Natural killer cell (primary cell): ENCODE measurements at regions not wholly inside any gene's neighbourhood (a gene's known extent, or its start where the extent isn't known, plus 50 kb on each side); places are given as distances from the start of the nearest gene placed in this dataset.

Source experiments
- ATAC-seq, 3 donors: fragments of 150-1000 bp in 2 of 3; fragments of 200-7000 bp in 1 of 3; cut with Tn5 transposase; 1 replicate in 1 of 3; 2 replicates in 2 of 3; pipeline ENCODE4 v1.10.0; 2021; ENCODE audit warnings: mild to moderate bottlenecking in 2 of 3, moderate library complexity in 2 of 3
- DNase-seq, 2 donors: peaks; one replicate each; pipeline versions ENCODE4 v3.0.0 to v3.0.0-alpha.2; 2013 to 2021; ENCODE audit warnings: mixed read lengths in 1 of 2
- H3K27ac ChIP-seq: one replicate; pipeline ENCODE4 v1.5.1; 2013; ENCODE audit warnings: mild to moderate bottlenecking, low read length
- H3K27me3 ChIP-seq: one replicate; pipeline ENCODE4 v1.6.1; 2013; ENCODE audit warnings: low read length; ENCODE audit not compliant: control insufficient read depth, insufficient read depth
- H3K36me3 ChIP-seq: one replicate; pipeline ENCODE4 v1.6.1; 2013; ENCODE audit warnings: low read length; ENCODE audit not compliant: control insufficient read depth, insufficient read depth
- H3K4me1 ChIP-seq: one replicate; pipeline ENCODE4 v1.6.1; 2013; ENCODE audit warnings: low read length; ENCODE audit not compliant: control insufficient read depth, insufficient read depth
- H3K4me3 ChIP-seq: one replicate; pipeline ENCODE4 v1.5.1; 2013; ENCODE audit warnings: low read length
- H3K9me3 ChIP-seq: one replicate; pipeline ENCODE4 v1.6.1; 2013; ENCODE audit warnings: low read length; ENCODE audit not compliant: control insufficient read depth, insufficient read depth
- H3K27ac Mint-ChIP-seq, 2 donors: one replicate each; pipeline ENCODE4 v1.8.0; 2022; ENCODE audit warnings: mild to moderate bottlenecking in 2 of 2, mixed read lengths in 2 of 2, moderate library complexity in 1 of 2
- H3K27me3 Mint-ChIP-seq, 2 donors: one replicate each; pipeline ENCODE4 v1.8.0; 2022; ENCODE audit warnings: low read depth in 2 of 2, mixed read lengths in 2 of 2
- H3K36me3 Mint-ChIP-seq: one replicate; pipeline ENCODE4 v1.8.0; 2022; ENCODE audit warnings: mixed read lengths
- H3K4me1 Mint-ChIP-seq, 2 donors: one replicate each; pipeline ENCODE4 v1.8.0; 2022; ENCODE audit warnings: mixed read lengths in 2 of 2
- H3K4me3 Mint-ChIP-seq: one replicate; pipeline ENCODE4 v1.8.0; 2022; ENCODE audit warnings: mild to moderate bottlenecking, moderate library complexity, mixed read lengths
- H3K9me3 Mint-ChIP-seq, 2 donors: one replicate each; pipeline ENCODE4 v1.8.0; 2022; ENCODE audit warnings: mixed read lengths in 2 of 2
- WGBS: methylation state at CpG from one replicate; pipeline ENCODE4 v1.1.7; 2013; ENCODE audit warnings: missing lambda C conversion rate; ENCODE audit not compliant: insufficient coverage; 5-methylcytosine and 5-hydroxymethylcytosine counted together
- intact Hi-C: fragments of 100-400 bp; cut with micrococcal nuclease; formaldehyde crosslinking; loops from one replicate; pipeline ENCODE4 v1.14.2; 2022
- TF ChIP-seq, protein P1 (sequence below): fragments of 200-600 bp; IDR thresholded peaks from one replicate; pipeline ENCODE4 v1.8.0; 2022; ENCODE audit warnings: antibody characterized with exemption

DNA sequence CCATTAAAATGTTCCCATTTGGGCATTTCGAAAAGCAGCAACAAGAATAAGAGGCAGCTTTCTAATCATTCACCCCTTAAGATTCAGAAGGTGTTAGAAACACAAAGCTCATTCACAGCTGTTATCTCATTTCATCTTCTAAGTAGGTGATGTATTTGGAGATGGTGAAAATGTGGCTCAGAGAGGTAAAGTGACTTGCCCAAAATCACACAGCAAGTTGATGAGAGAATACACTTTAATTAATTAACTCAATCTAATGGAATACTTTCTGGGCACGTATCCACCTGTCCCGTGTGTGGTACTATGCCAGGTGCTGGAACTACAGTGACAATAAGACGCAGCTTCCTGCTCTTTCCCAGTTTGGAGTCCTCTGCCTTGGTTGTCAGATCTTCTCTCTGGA is 147.4 kb upstream of the LRFN2 start:
- no peaks in the 10 kb centered on the region for H3K4me1 ChIP-seq
- H3K4me3 ChIP-seq, result no peak overlapping the region
- H3K27me3 ChIP-seq, result peaks cover 3% of the 10 kb centered on the region
- DNase-seq, result no peak
- H3K9me3 Mint-ChIP-seq, result no peaks in the 10 kb centered on the region
- no peak overlapping the region for H3K27ac ChIP-seq
- no peaks in the 10 kb centered on the region for H3K4me1 Mint-ChIP-seq
- H3K9me3 ChIP-seq, result no peaks in the 10 kb centered on the region
- no peaks in the 10 kb centered on the region for H3K36me3 ChIP-seq
- intact Hi-C loops, result no loop called here
- no peak overlapping the region for H3K4me3 Mint-ChIP-seq
- WGBS, result 80% methylated on average over 4 of the region's 4 CpGs
- no peak for ATAC-seq
- TF ChIP-seq, protein P1, sequence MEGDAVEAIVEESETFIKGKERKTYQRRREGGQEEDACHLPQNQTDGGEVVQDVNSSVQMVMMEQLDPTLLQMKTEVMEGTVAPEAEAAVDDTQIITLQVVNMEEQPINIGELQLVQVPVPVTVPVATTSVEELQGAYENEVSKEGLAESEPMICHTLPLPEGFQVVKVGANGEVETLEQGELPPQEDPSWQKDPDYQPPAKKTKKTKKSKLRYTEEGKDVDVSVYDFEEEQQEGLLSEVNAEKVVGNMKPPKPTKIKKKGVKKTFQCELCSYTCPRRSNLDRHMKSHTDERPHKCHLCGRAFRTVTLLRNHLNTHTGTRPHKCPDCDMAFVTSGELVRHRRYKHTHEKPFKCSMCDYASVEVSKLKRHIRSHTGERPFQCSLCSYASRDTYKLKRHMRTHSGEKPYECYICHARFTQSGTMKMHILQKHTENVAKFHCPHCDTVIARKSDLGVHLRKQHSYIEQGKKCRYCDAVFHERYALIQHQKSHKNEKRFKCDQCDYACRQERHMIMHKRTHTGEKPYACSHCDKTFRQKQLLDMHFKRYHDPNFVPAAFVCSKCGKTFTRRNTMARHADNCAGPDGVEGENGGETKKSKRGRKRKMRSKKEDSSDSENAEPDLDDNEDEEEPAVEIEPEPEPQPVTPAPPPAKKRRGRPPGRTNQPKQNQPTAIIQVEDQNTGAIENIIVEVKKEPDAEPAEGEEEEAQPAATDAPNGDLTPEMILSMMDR, result no peak
- no peaks in the 10 kb centered on the region for H3K36me3 Mint-ChIP-seq
- H3K27me3 Mint-ChIP-seq, result peaks cover 14 to 28% of the 10 kb centered on the region in 2 donors
- H3K27ac Mint-ChIP-seq, result no peak overlapping the region

DNA sequence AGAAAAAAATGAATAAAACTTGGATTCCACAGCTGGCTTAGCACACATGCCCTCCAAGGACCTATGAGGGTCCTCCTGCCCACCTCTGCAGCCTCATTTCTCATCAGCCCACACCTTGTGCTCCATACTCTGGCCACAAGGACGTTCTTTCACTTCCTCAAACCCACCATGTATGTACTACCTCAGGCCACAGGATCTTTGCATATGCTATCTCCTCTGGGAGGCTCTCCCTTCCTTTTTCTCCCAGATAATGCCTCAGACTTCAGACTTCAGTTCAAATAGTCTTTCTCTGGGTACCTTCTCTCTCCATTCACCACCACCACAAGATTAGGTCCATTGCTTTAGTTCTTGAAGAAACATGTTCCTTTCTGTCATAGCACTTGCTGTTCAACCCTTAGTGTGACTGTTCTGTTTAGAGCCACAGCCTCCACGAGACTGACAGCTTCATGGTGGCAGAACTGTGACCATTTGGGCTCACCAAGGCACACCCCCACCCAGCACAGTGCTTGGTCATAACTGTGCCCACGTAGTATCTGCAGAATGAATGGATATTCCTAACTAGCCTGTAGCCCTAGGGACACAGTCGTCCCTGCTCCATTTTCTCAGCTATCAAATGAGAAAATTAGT is 146.7 kb upstream of the LRFN2 start:
- no peak overlapping the region for H3K27ac ChIP-seq
- ATAC-seq (no peak), DNase-seq (no peak)
- intact Hi-C loops, result no loop called here
- no peaks in the 10 kb centered on the region for H3K9me3 Mint-ChIP-seq
- no peak overlapping the region for H3K4me3 ChIP-seq
- no peaks in the 10 kb centered on the region for H3K36me3 Mint-ChIP-seq
- no peaks in the 10 kb centered on the region for H3K36me3 ChIP-seq
- H3K4me3 Mint-ChIP-seq, result no peak overlapping the region
- peaks cover 14 to 28% of the 10 kb centered on the region in 2 donors for H3K27me3 Mint-ChIP-seq
- no peaks in the 10 kb centered on the region for H3K4me1 Mint-ChIP-seq
- WGBS, result 58% methylated on average over 3 of the region's 4 CpGs
- H3K4me1 ChIP-seq, result no peaks in the 10 kb centered on the region
- H3K27me3 ChIP-seq, result peaks cover 3% of the 10 kb centered on the region
- no peaks in the 10 kb centered on the region for H3K9me3 ChIP-seq
- TF ChIP-seq, protein P1, result no peak
- no peak overlapping the region for H3K27ac Mint-ChIP-seq

DNA sequence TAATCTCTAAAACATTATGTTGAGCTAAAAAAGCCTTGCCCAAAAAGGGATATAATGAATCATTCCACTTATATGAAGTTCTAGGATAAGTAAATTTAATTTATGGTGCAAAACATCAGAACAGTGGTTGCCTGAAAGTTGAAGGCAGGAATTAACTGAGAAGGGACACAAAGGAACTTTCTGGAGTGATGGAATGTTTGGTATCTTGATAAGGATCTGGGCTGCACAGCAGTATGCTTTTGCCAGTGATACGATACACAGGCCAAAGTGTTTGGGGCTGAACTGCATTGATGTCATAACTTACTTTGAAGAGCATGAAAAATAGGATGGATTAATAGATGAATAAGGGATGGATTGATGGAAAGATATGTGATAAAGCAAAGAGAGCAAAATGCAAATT is 146.1 kb upstream of the LRFN2 start:
- Histone ChIP-seq H3K36me3 (no peaks in the 10 kb centered on the region), H3K9me3 (no peaks in the 10 kb centered on the region), H3K27ac (no peak overlapping the region), H3K4me1 (no peaks in the 10 kb centered on the region), H3K4me3 (no peak overlapping the region), H3K27me3 (peaks cover 3% of the 10 kb centered on the region)
- no peak overlapping the region for H3K27ac Mint-ChIP-seq
- DNase-seq (no peak), ATAC-seq (no peak)
- no peak overlapping the region for H3K4me3 Mint-ChIP-seq
- H3K9me3 Mint-ChIP-seq, result no peaks in the 10 kb centered on the region
- intact Hi-C loops, result no loop called here
- TF ChIP-seq, protein P1, result no peak
- peaks cover 10 to 22% of the 10 kb centered on the region in 2 donors for H3K27me3 Mint-ChIP-seq
- no peaks in the 10 kb centered on the region for H3K36me3 Mint-ChIP-seq
- no peaks in the 10 kb centered on the region for H3K4me1 Mint-ChIP-seq
- 97% methylated on average over 1 of the region's 1 CpG for WGBS

DNA sequence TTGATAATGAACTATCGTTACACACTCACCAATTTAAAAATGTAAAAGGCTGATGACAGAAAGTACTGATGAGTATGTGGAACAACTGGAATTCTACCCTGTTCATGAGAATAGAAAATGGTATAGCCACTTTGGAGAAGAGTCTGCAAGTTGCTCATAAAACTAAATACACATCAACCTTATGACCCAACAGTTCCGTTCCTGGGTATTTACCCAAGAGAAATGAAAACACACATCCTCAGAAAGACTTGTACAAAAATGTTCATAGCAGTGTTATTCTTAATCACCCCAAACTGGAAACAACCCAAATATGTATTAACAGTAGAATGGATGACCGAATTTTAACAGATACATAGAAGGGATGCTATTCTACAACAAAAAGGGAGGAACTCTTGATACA is 145.7 kb upstream of the LRFN2 start:
- DNase-seq (no peak), ATAC-seq (no peak)
- no peak overlapping the region for H3K4me3 ChIP-seq
- intact Hi-C loops, result no loop called here
- TF ChIP-seq, protein P1, result no peak
- Mint-ChIP-seq H3K36me3 (no peaks in the 10 kb centered on the region), H3K27ac (no peak overlapping the region), H3K9me3 (no peaks in the 10 kb centered on the region), H3K27me3 (peaks cover 9 to 19% of the 10 kb centered on the region in 2 donors), H3K4me1 (no peaks in the 10 kb centered on the region), H3K4me3 (no peak overlapping the region)
- 100% methylated on average over 1 of the region's 3 CpGs for WGBS
- H3K27ac ChIP-seq, result no peak overlapping the region
- H3K9me3 ChIP-seq, result no peaks in the 10 kb centered on the region
- no peaks in the 10 kb centered on the region for H3K36me3 ChIP-seq
- H3K27me3 ChIP-seq, result peaks cover 3% of the 10 kb centered on the region
- no peaks in the 10 kb centered on the region for H3K4me1 ChIP-seq
